ENCODE measurements at regions not wholly inside any gene's neighbourhood (a gene's known extent, or its start where the extent isn't known, plus 50 kb on each side); places are given as distances from the start of the nearest gene placed in this dataset.

- TF ChIP-seq CTCF (IDR thresholded peaks at IDR 0.05; ENCODE audit: control insufficient read depth, extremely low read depth, insufficient read depth) = no peak
- no peak for DNase-seq (ENCODE audit: low read depth)
- no peak overlapping the region for H3K4me3 ChIP-seq (ENCODE audit: low read depth, low read length)
Measured at GRCh38 chr3:194076475-194076874, 59.5 kb upstream of the HES1 start.

GRCh38 chr3:194077602-194078001 is 58.3 kb upstream of the HES1 start:
- no peak for TF ChIP-seq CTCF (IDR thresholded peaks at IDR 0.05; ENCODE audit: control insufficient read depth, extremely low read depth, insufficient read depth)
- no peak for DNase-seq (ENCODE audit: low read depth)
- no peak overlapping the region for H3K4me3 ChIP-seq (ENCODE audit: low read depth, low read length)

GRCh38 chr3:194078045-194078821 is 57.7 kb upstream of the HES1 start:
- DNase-seq (ENCODE audit: low read depth) = no peak
- no peak overlapping the region for H3K4me3 ChIP-seq (ENCODE audit: low read depth, low read length)
- no peak for TF ChIP-seq CTCF (IDR thresholded peaks at IDR 0.05; ENCODE audit: control insufficient read depth, extremely low read depth, insufficient read depth)

GRCh38 chr3:194079702-194080172 is 56.2 kb upstream of the HES1 start:
- no peak for DNase-seq (ENCODE audit: low read depth)
- H3K4me3 ChIP-seq (ENCODE audit: low read depth, low read length) = no peak overlapping the region
- no peak for TF ChIP-seq CTCF (IDR thresholded peaks at IDR 0.05; ENCODE audit: control insufficient read depth, extremely low read depth, insufficient read depth)

GRCh38 chr3:194080436-194080835 is 55.5 kb upstream of the HES1 start:
- no peak for TF ChIP-seq CTCF (IDR thresholded peaks at IDR 0.05; ENCODE audit: control insufficient read depth, extremely low read depth, insufficient read depth)
- no peak overlapping the region for H3K4me3 ChIP-seq (ENCODE audit: low read depth, low read length)
- DNase-seq (ENCODE audit: low read depth) = no peak

- DNase-seq (ENCODE audit: low read depth) = no peak
- TF ChIP-seq CTCF (IDR thresholded peaks at IDR 0.05; ENCODE audit: control insufficient read depth, extremely low read depth, insufficient read depth) = no peak
- H3K4me3 ChIP-seq (ENCODE audit: low read depth, low read length) = no peak overlapping the region
Measured at GRCh38 chr3:194080913-194081800, 54.8 kb upstream of the HES1 start.

Measured in LNCaP clone FGC (cell line).